H9 (cell line): ENCODE measurements at regions not wholly inside any gene's neighbourhood (a gene's known extent, or its start where the extent isn't known, plus 50 kb on each side); places are given as distances from the start of the nearest gene placed in this dataset.

Experiments
- DNase-seq: peaks from one replicate; pipeline ENCODE4 v3.0.0-alpha.2; 2017
- H2AFZ ChIP-seq: one replicate; pipeline ENCODE4 v1.6.1; 2013; ENCODE audit warnings: mild to moderate bottlenecking, low read length, control low read depth, moderate library complexity
- H2AK5ac ChIP-seq: 2 replicates; pipeline ENCODE4 v1.6.1; 2013; ENCODE audit warnings: low read length, control low read depth, mixed read lengths; ENCODE audit not compliant: insufficient read length
- H2BK120ac ChIP-seq: one replicate; pipeline ENCODE4 v1.6.1; 2013; ENCODE audit warnings: low read depth, mild to moderate bottlenecking, low read length, control low read depth, inconsistent platforms; ENCODE audit not compliant: poor library complexity, severe bottlenecking
- H2BK12ac ChIP-seq: 2 replicates; pipeline ENCODE4 v1.6.1; 2013; ENCODE audit warnings: low read length, control low read depth, mixed read lengths, low read depth; ENCODE audit not compliant: insufficient read length
- H2BK15ac ChIP-seq: 2 replicates; pipeline ENCODE4 v1.6.1; 2013; ENCODE audit warnings: low read depth, low read length, control low read depth
- H2BK20ac ChIP-seq: one replicate; pipeline ENCODE4 v1.6.1; 2013; ENCODE audit warnings: low read depth, mild to moderate bottlenecking, low read length, control low read depth, inconsistent platforms; ENCODE audit not compliant: poor library complexity, severe bottlenecking
- H2BK5ac ChIP-seq: 2 replicates; pipeline ENCODE4 v1.6.1; 2013; ENCODE audit warnings: low read length, control low read depth, mixed read lengths; ENCODE audit not compliant: insufficient read length
- H3K14ac ChIP-seq: 2 replicates; pipeline ENCODE4 v1.6.1; 2013; ENCODE audit warnings: low read length, control low read depth; ENCODE audit not compliant: insufficient read depth
- H3K18ac ChIP-seq: 2 replicates; pipeline ENCODE4 v1.6.1; 2013; ENCODE audit warnings: low read depth, mild to moderate bottlenecking, mixed read lengths, low read length, control low read depth; ENCODE audit not compliant: insufficient read length
- H3K23ac ChIP-seq: 2 replicates; pipeline ENCODE4 v1.6.1; 2013; ENCODE audit warnings: low read length, control low read depth, mixed read lengths, low read depth; ENCODE audit not compliant: insufficient read length
- H3K23me2 ChIP-seq: 2 replicates; pipeline ENCODE4 v1.6.1; 2013; ENCODE audit warnings: low read depth, mild to moderate bottlenecking, mixed read lengths, low read length, control low read depth; ENCODE audit not compliant: insufficient read length, poor library complexity, severe bottlenecking
- H3K27ac ChIP-seq: 2 replicates; pipeline ENCODE4 v1.5.1; 2013; ENCODE audit warnings: low read length, control low read depth, mixed read lengths, low read depth; ENCODE audit not compliant: insufficient read length
- H3K27me3 ChIP-seq: 2 replicates; pipeline ENCODE4 v1.6.1; 2013; ENCODE audit warnings: low read length, control low read depth, inconsistent platforms; ENCODE audit not compliant: insufficient read depth
- H3K4ac ChIP-seq: 2 replicates; pipeline ENCODE4 v1.6.1; 2013; ENCODE audit warnings: low read depth, mild to moderate bottlenecking, control low read depth, inconsistent platforms, low read length, moderate library complexity
- H3K4me1 ChIP-seq: 2 replicates; pipeline ENCODE4 v1.6.1; 2013; ENCODE audit warnings: low read length, control low read depth, inconsistent platforms; ENCODE audit not compliant: insufficient read depth
- H3K4me2 ChIP-seq: 2 replicates; pipeline ENCODE4 v1.6.1; 2013; ENCODE audit warnings: low read length, control low read depth, mixed read lengths; ENCODE audit not compliant: insufficient read length, insufficient read depth
- H3K56ac ChIP-seq: 2 replicates; pipeline ENCODE4 v1.6.1; 2013; ENCODE audit warnings: low read depth, mild to moderate bottlenecking, mixed read lengths, low read length, control low read depth; ENCODE audit not compliant: insufficient read length
- H3K79me1 ChIP-seq: 2 replicates; pipeline ENCODE4 v1.6.1; 2013; ENCODE audit warnings: low read depth, mild to moderate bottlenecking, moderate library complexity, low read length, control low read depth, inconsistent platforms; ENCODE audit not compliant: insufficient read depth, poor library complexity, severe bottlenecking
- H3K79me2 ChIP-seq: 2 replicates; pipeline ENCODE4 v1.6.1; 2013; ENCODE audit warnings: low read length, control low read depth, inconsistent platforms; ENCODE audit not compliant: insufficient read depth
- H3K9ac ChIP-seq: 2 replicates; pipeline ENCODE4 v1.6.1; 2013; ENCODE audit warnings: low read length, control low read depth, mixed read lengths; ENCODE audit not compliant: insufficient read length; ENCODE audit errors: extremely low read depth
- H3K9me3 ChIP-seq: one replicate; pipeline ENCODE4 v1.6.1; 2013; ENCODE audit warnings: low read depth, low read length, inconsistent platforms; ENCODE audit not compliant: control insufficient read depth
- H3T11ph ChIP-seq: one replicate; pipeline ENCODE4 v1.6.1; 2013; ENCODE audit warnings: mild to moderate bottlenecking, low read length, control low read depth, inconsistent platforms
- H4K20me1 ChIP-seq: one replicate; pipeline ENCODE4 v1.6.1; 2013; ENCODE audit not compliant: control insufficient read depth, insufficient read length, insufficient read depth
- H4K5ac ChIP-seq: 2 replicates; pipeline ENCODE4 v1.6.1; 2013; ENCODE audit warnings: low read depth, mild to moderate bottlenecking, mixed read lengths, low read length, control low read depth; ENCODE audit not compliant: insufficient read length
- H4K8ac ChIP-seq: replicated peaks from 2 replicates; pipeline ENCODE4 v1.6.1; 2013; ENCODE audit warnings: low read length, control low read depth, mixed read lengths, low read depth; ENCODE audit not compliant: insufficient read length
- H4K91ac ChIP-seq: 2 replicates; pipeline ENCODE4 v1.6.1; 2013; ENCODE audit warnings: low read depth, mild to moderate bottlenecking, moderate library complexity, mixed read lengths, low read length, control low read depth; ENCODE audit not compliant: insufficient read length
- H3K27ac Mint-ChIP-seq, 3 experiments: 2 replicates in 2 of 3; 3 replicates in 1 of 3; pipeline ENCODE4 v1.8.0; 2020 to 2021; ENCODE audit warnings: mixed read lengths in 3 of 3, mild to moderate bottlenecking in 1 of 3, moderate library complexity in 1 of 3
- H3K27me3 Mint-ChIP-seq: 2 replicates; pipeline ENCODE4 v1.8.0; 2021; ENCODE audit warnings: low read depth, mild to moderate bottlenecking, moderate library complexity, mixed read lengths
- H3K36me3 Mint-ChIP-seq, 3 experiments: 2 replicates in 2 of 3; 3 replicates in 1 of 3; pipeline ENCODE4 v1.8.0; 2020 to 2021; ENCODE audit warnings: low read depth in 3 of 3, mixed read lengths in 3 of 3; ENCODE audit not compliant: insufficient read depth in 1 of 3
- H3K4me1 Mint-ChIP-seq, 2 experiments: 2 replicates each; pipeline ENCODE4 v1.8.0; 2020; ENCODE audit warnings: mixed read lengths in 2 of 2
- H3K4me3 Mint-ChIP-seq, 2 experiments: 2 replicates in 1 of 2; 3 replicates in 1 of 2; pipeline ENCODE4 v1.8.0; 2020 to 2021; ENCODE audit warnings: mild to moderate bottlenecking in 2 of 2, mixed read lengths in 2 of 2, moderate library complexity in 1 of 2
- H3K9me3 Mint-ChIP-seq, 2 experiments: 2 replicates in 1 of 2; 3 replicates in 1 of 2; pipeline ENCODE4 v1.8.0; 2020; ENCODE audit warnings: mild to moderate bottlenecking in 2 of 2, mixed read lengths in 2 of 2, moderate library complexity in 1 of 2
- CTCF ChIP-seq: fragments of 200-600 bp; sonication (generic); conservative IDR thresholded peaks from 3 replicates; pipeline ENCODE4 v1.8.0; 2021; ENCODE audit warnings: antibody characterized with exemption, mild to moderate bottlenecking
- WGBS: extraction: QIAGEN DNeasy Blood & Tissue Kit; methylation state at CpG from one replicate; pipeline ENCODE4 v1.1.7; 2013; ENCODE audit warnings: missing lambda C conversion rate, low lambda C conversion rate, mixed read lengths; ENCODE audit not compliant: insufficient read length; ENCODE audit errors: extremely low coverage; 5-methylcytosine and 5-hydroxymethylcytosine counted together

DNA sequence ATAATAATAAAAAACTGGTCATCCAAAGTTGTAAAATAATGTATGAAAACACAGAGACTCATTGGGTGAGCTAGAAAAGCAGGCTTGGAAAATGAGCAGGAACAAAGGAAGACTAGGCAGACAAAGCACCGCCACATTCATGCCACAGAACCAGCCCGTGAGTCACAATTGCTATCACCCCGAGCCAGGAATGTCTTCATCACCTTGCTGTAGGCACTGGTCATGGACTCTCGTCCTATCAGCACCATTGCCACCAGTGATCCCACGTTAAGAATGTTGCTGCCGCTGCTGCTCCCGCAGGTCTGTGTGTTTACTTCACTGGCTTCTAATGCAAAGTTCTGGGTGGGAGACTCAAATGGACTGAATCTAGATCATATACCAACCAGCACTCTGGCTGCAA is 417.9 kb downstream of the PID1 start:
- Mint-ChIP-seq H3K36me3 (no peaks in the 10 kb centered on the region), H3K4me3 (no peak overlapping the region), H3K4me1 (peaks cover 5 to 9% of the 10 kb centered on the region in 2 experiments; a peak in 3 of 4 replicates), H3K9me3 (no peaks in the 10 kb centered on the region), H3K27ac (no peak overlapping the region), H3K27me3 (no peaks in the 10 kb centered on the region; the same call in 1 of the 2 replicates)
- no peaks in the 10 kb centered on the region for H3K79me2 ChIP-seq
- no peak overlapping the region for H4K5ac ChIP-seq
- peak; percentile 37 for DNase-seq
- H2BK12ac ChIP-seq, result no peak overlapping the region
- H3K9me3 ChIP-seq, result no peaks in the 10 kb centered on the region
- H3K27ac ChIP-seq, result no peak overlapping the region
- H3K56ac ChIP-seq, result no peak overlapping the region
- H3K4ac ChIP-seq, result no peak overlapping the region
- H2BK120ac ChIP-seq, result no peak overlapping the region
- H4K8ac ChIP-seq, result no peak overlapping the region
- H2BK15ac ChIP-seq, result no peak overlapping the region
- no peaks in the 10 kb centered on the region for H3K23me2 ChIP-seq
- no peak for TF ChIP-seq CTCF
- H2AK5ac ChIP-seq, result no peak overlapping the region
- no peak overlapping the region for H4K91ac ChIP-seq
- H3T11ph ChIP-seq, result no peak overlapping the region
- no peaks in the 10 kb centered on the region for H3K4me1 ChIP-seq
- no peaks in the 10 kb centered on the region for H3K79me1 ChIP-seq
- no peak overlapping the region for H3K4me2 ChIP-seq
- H2BK20ac ChIP-seq, result no peak overlapping the region
- no peak overlapping the region for H3K9ac ChIP-seq
- H3K14ac ChIP-seq, result no peak overlapping the region
- no peaks in the 10 kb centered on the region for H3K27me3 ChIP-seq
- H2AFZ ChIP-seq, result no peak overlapping the region
- no CpG with 5 or more reads among the region's 7 CpGs for WGBS
- no peak overlapping the region for H3K23ac ChIP-seq
- no peak overlapping the region for H3K18ac ChIP-seq
- H4K20me1 ChIP-seq, result no peaks in the 10 kb centered on the region
- no peak overlapping the region for H2BK5ac ChIP-seq
